A673 (cell line): ENCODE measurements at regions not wholly inside any gene's neighbourhood (a gene's known extent, or its start where the extent isn't known, plus 50 kb on each side); places are given as distances from the start of the nearest gene placed in this dataset.

Experiments used
- BruUV-seq: library from RNA; stranded (reverse); fragments of 400-500 nt; replicated peaks from 2 replicates; lab custom pipeline; 2021; lab: Mats Ljungman, UMichigan
- CTCF ChIA-PET: fragments of 300-600 bp; sonication (Branson Sonifier 250); formaldehyde crosslinking; loops from one replicate; lab custom pipeline; 2022; ENCODE audit warnings: antibody characterized with exemption; lab: Charles Lee
- POLR2A ChIA-PET: fragments of 300-600 bp; sonication (Branson Sonifier 250); formaldehyde crosslinking; loops from one replicate; lab custom pipeline; 2022; ENCODE audit warnings: antibody characterized with exemption; ENCODE audit not compliant: low non-redundant PET; lab: Charles Lee
- DNase-seq: peaks from one replicate; pipeline ENCODE4 v3.0.0-alpha.2; 2015; ENCODE audit warnings: low spot score
- H3K27ac ChIP-seq: fragments of 200-600 bp; sonication (generic); 2 replicates; pipeline ENCODE4 v1.5.1; 2016; ENCODE audit warnings: mixed run types, low read depth, mild to moderate bottlenecking, mixed read lengths, antibody characterized with exemption, low read length; ENCODE audit not compliant: poor library complexity, severe bottlenecking
- H3K27me3 ChIP-seq: fragments of 200-600 bp; sonication (generic); replicated peaks from 2 replicates; pipeline ENCODE4 v1.6.1; 2017; ENCODE audit warnings: mixed run types, low read depth, mild to moderate bottlenecking, mixed read lengths, antibody characterized with exemption, low read length; ENCODE audit not compliant: insufficient read depth, poor library complexity
- H3K36me3 ChIP-seq: fragments of 200-600 bp; sonication (generic); 2 replicates; pipeline ENCODE4 v1.6.1; 2016; ENCODE audit warnings: mixed run types, mild to moderate bottlenecking, mixed read lengths, antibody characterized with exemption, low read length; ENCODE audit not compliant: insufficient read depth, poor library complexity, severe bottlenecking
- H3K4me1 ChIP-seq: fragments of 200-600 bp; sonication (generic); 2 replicates; pipeline ENCODE4 v1.6.1; 2017; ENCODE audit warnings: mixed run types, mild to moderate bottlenecking, mixed read lengths, antibody characterized with exemption, low read length; ENCODE audit not compliant: insufficient read depth, poor library complexity, severe bottlenecking
- H3K4me3 ChIP-seq: fragments of 200-600 bp; sonication (generic); 2 replicates; pipeline ENCODE4 v1.5.1; 2016; ENCODE audit warnings: low read depth, mixed run types, mild to moderate bottlenecking, mixed read lengths, low read length; ENCODE audit not compliant: poor library complexity, severe bottlenecking
- H3K9me3 ChIP-seq: fragments of 200-600 bp; sonication (generic); 2 replicates; pipeline ENCODE4 v1.6.1; 2016; ENCODE audit warnings: mixed run types, low read depth, mild to moderate bottlenecking, mixed read lengths, antibody characterized with exemption, low read length; ENCODE audit not compliant: poor library complexity, severe bottlenecking
- EZH2 ChIP-seq: fragments of 200-600 bp; sonication (generic); IDR thresholded peaks from 2 replicates; pipeline ENCODE4 v1.6.1; 2017; ENCODE audit warnings: borderline replicate concordance, low read depth, mild to moderate bottlenecking, mixed read lengths, antibody characterized with exemption, low read length; ENCODE audit not compliant: poor library complexity, severe bottlenecking
- intact Hi-C: fragments of 100-400 bp; cut with micrococcal nuclease; formaldehyde crosslinking; loops from one replicate; pipeline ENCODE4 v1.10.0; 2022; ENCODE audit not compliant: unreplicated experiment
- TF ChIP-seq, protein P1 (sequence below): fragments of 300-800, 200-600 bp; sonication (generic); conservative IDR thresholded peaks from 2 replicates; pipeline ENCODE4 v1.5.1; 2017; ENCODE audit warnings: low read depth, mild to moderate bottlenecking, antibody characterized with exemption, low read length, moderate library complexity, mixed read lengths

GRCh38 chr5:30209755-30210154 lies 983.7 kb upstream of the CDH6 start:
- BruUV-seq, result no TSS peak
- Histone ChIP-seq H3K27me3 (no peaks in the 10 kb centered on the region), H3K27ac (no peak overlapping the region), H3K4me3 (no peak overlapping the region), H3K4me1 (no peaks in the 10 kb centered on the region), H3K9me3 (no peaks in the 10 kb centered on the region), H3K36me3 (no peaks in the 10 kb centered on the region)
- CTCF ChIA-PET, result no interaction called here
- intact Hi-C loops, result no loop called here
- DNase-seq, result no peak
- POLR2A ChIA-PET, result no interaction called here
- TF ChIP-seq, protein P1, sequence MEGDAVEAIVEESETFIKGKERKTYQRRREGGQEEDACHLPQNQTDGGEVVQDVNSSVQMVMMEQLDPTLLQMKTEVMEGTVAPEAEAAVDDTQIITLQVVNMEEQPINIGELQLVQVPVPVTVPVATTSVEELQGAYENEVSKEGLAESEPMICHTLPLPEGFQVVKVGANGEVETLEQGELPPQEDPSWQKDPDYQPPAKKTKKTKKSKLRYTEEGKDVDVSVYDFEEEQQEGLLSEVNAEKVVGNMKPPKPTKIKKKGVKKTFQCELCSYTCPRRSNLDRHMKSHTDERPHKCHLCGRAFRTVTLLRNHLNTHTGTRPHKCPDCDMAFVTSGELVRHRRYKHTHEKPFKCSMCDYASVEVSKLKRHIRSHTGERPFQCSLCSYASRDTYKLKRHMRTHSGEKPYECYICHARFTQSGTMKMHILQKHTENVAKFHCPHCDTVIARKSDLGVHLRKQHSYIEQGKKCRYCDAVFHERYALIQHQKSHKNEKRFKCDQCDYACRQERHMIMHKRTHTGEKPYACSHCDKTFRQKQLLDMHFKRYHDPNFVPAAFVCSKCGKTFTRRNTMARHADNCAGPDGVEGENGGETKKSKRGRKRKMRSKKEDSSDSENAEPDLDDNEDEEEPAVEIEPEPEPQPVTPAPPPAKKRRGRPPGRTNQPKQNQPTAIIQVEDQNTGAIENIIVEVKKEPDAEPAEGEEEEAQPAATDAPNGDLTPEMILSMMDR, result no peak
- no peak for TF ChIP-seq EZH2

GRCh38 chr5:30197662-30198061 lies 995.8 kb upstream of the CDH6 start:
- intact Hi-C loops, result no loop called here
- H3K4me1 ChIP-seq, result no peaks in the 10 kb centered on the region
- ChIA-PET CTCF (no interaction called here), POLR2A (no interaction called here)
- no peak overlapping the region for H3K27ac ChIP-seq
- no peak overlapping the region for H3K4me3 ChIP-seq
- no peak for DNase-seq
- TF ChIP-seq EZH2, result no peak
- TF ChIP-seq, protein P1, result no peak
- no TSS peak for BruUV-seq
- H3K36me3 ChIP-seq, result no peaks in the 10 kb centered on the region
- no peaks in the 10 kb centered on the region for H3K27me3 ChIP-seq
- no peaks in the 10 kb centered on the region for H3K9me3 ChIP-seq

- no TSS peak for BruUV-seq
- TF ChIP-seq, protein P1, result no peak
- no peak for TF ChIP-seq EZH2
- Histone ChIP-seq H3K4me3 (no peak overlapping the region), H3K9me3 (no peaks in the 10 kb centered on the region), H3K27me3 (no peaks in the 10 kb centered on the region), H3K4me1 (no peaks in the 10 kb centered on the region), H3K27ac (no peak overlapping the region), H3K36me3 (no peaks in the 10 kb centered on the region)
- ChIA-PET POLR2A (no interaction called here), CTCF (no interaction called here)
- intact Hi-C loops, result no loop called here
- no peak for DNase-seq
These were observed 998.5 kb upstream of the CDH6 start for GRCh38 chr5:30195036-30195435.
